ENCODE measurements at regions not wholly inside any gene's neighbourhood (a gene's known extent, or its start where the extent isn't known, plus 50 kb on each side); places are given as distances from the start of the nearest gene placed in this dataset.

DNA sequence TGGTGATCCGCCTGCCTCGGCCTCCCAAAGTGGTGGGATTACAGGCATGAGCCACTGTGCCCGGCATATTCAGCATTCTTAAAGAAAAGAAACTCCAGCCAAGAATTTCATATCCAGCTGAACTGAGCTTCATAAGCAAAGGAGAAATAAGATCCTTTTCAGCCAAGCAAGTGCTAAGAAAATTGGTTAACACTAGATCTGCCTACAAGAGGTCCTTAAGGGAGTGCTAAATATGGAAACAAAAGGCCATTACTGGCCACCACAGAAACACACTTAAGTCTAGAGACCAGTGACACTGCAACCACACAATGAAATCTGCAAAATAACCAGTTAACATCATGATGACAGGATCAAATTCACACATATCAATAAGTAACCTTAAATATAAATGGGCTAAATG lies 331.5 kb downstream of the MAN2A1 start:
- H3K4me1 ChIP-seq (ENCODE audit: insufficient read depth, low read length): no peaks in the 10 kb centered on the region
- H3K9ac ChIP-seq (ENCODE audit: low read depth, low read length): no peak overlapping the region
- no peaks in the 10 kb centered on the region for H3K79me2 ChIP-seq (ENCODE audit: insufficient read depth, low read length)
- ATAC-seq (ENCODE audit: insufficient read depth, low read depth) (no peak), DNase-seq (no peak)
- no peak overlapping the region for H2AFZ ChIP-seq (ENCODE audit: low read depth, low read length)
- no peak overlapping the region for H3K4me3 ChIP-seq (ENCODE audit: low read depth in 1 of 2, low read length in 2 of 2)
- no peak overlapping the region for H3K4me2 ChIP-seq (ENCODE audit: insufficient read depth, low read length)
- no peak overlapping the region for H3K27ac ChIP-seq (ENCODE audit: low read length)
- TF ChIP-seq, protein P1, sequence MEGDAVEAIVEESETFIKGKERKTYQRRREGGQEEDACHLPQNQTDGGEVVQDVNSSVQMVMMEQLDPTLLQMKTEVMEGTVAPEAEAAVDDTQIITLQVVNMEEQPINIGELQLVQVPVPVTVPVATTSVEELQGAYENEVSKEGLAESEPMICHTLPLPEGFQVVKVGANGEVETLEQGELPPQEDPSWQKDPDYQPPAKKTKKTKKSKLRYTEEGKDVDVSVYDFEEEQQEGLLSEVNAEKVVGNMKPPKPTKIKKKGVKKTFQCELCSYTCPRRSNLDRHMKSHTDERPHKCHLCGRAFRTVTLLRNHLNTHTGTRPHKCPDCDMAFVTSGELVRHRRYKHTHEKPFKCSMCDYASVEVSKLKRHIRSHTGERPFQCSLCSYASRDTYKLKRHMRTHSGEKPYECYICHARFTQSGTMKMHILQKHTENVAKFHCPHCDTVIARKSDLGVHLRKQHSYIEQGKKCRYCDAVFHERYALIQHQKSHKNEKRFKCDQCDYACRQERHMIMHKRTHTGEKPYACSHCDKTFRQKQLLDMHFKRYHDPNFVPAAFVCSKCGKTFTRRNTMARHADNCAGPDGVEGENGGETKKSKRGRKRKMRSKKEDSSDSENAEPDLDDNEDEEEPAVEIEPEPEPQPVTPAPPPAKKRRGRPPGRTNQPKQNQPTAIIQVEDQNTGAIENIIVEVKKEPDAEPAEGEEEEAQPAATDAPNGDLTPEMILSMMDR (IDR thresholded peaks at IDR 0.05; ENCODE audit: borderline replicate concordance, extremely low read depth, low read length, poor library complexity, severe bottlenecking): no peak
- no peak for TF ChIP-seq EZH2 (IDR thresholded peaks at IDR 0.05; ENCODE audit: borderline replicate concordance, low read depth, low read length, severe bottlenecking)
- no peaks in the 10 kb centered on the region for H3K27me3 ChIP-seq (ENCODE audit: insufficient read depth, low read length, poor library complexity)
- no peaks in the 10 kb centered on the region for H4K20me1 ChIP-seq (ENCODE audit: insufficient read depth, low read length)
- no peaks in the 10 kb centered on the region for H3K9me3 ChIP-seq (ENCODE audit: insufficient read depth, low read length, severe bottlenecking)
- H3K36me3 ChIP-seq (ENCODE audit: insufficient read depth, low read length): no peaks in the 10 kb centered on the region

DNA sequence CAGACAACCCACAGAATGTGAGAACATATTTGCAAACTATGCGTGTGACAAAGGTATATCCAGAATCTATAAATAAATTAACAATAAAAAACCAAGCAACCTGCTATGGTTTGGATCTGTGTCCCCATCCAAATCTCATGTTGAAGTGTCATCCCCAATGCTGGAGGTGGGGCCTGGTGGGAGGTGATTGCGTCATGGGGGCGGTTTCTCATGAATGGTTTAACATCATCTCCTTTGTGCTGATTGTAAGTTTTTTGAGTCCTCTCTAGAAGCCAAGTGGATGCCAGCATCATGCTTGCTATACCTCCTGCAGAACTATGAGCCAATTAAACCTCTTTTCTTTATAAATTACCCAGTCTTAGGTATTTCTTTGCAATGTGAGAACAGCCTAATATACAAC lies 335.4 kb downstream of the MAN2A1 start:
- no peaks in the 10 kb centered on the region for H3K36me3 ChIP-seq (ENCODE audit: insufficient read depth, low read length)
- no peaks in the 10 kb centered on the region for H4K20me1 ChIP-seq (ENCODE audit: insufficient read depth, low read length)
- no peak overlapping the region for H3K4me2 ChIP-seq (ENCODE audit: insufficient read depth, low read length)
- peaks cover 7% of the 10 kb centered on the region; the same call in 1 of the 2 replicates for H3K4me1 ChIP-seq (ENCODE audit: insufficient read depth, low read length)
- H3K27ac ChIP-seq (ENCODE audit: low read length): no peak overlapping the region
- ATAC-seq (ENCODE audit: insufficient read depth, low read depth): no peak
- no peaks in the 10 kb centered on the region for H3K27me3 ChIP-seq (ENCODE audit: insufficient read depth, low read length, poor library complexity)
- no peak overlapping the region for H3K9ac ChIP-seq (ENCODE audit: low read depth, low read length)
- DNase-seq: no peak
- H2AFZ ChIP-seq (ENCODE audit: low read depth, low read length): no peak overlapping the region
- TF ChIP-seq, protein P1 (IDR thresholded peaks at IDR 0.05; ENCODE audit: borderline replicate concordance, extremely low read depth, low read length, poor library complexity, severe bottlenecking): no peak
- no peak for TF ChIP-seq EZH2 (IDR thresholded peaks at IDR 0.05; ENCODE audit: borderline replicate concordance, low read depth, low read length, severe bottlenecking)
- no peaks in the 10 kb centered on the region for H3K79me2 ChIP-seq (ENCODE audit: insufficient read depth, low read length)
- H3K4me3 ChIP-seq (ENCODE audit: low read depth in 1 of 2, low read length in 2 of 2): no peak overlapping the region
- H3K9me3 ChIP-seq (ENCODE audit: insufficient read depth, low read length, severe bottlenecking): no peaks in the 10 kb centered on the region

DNA sequence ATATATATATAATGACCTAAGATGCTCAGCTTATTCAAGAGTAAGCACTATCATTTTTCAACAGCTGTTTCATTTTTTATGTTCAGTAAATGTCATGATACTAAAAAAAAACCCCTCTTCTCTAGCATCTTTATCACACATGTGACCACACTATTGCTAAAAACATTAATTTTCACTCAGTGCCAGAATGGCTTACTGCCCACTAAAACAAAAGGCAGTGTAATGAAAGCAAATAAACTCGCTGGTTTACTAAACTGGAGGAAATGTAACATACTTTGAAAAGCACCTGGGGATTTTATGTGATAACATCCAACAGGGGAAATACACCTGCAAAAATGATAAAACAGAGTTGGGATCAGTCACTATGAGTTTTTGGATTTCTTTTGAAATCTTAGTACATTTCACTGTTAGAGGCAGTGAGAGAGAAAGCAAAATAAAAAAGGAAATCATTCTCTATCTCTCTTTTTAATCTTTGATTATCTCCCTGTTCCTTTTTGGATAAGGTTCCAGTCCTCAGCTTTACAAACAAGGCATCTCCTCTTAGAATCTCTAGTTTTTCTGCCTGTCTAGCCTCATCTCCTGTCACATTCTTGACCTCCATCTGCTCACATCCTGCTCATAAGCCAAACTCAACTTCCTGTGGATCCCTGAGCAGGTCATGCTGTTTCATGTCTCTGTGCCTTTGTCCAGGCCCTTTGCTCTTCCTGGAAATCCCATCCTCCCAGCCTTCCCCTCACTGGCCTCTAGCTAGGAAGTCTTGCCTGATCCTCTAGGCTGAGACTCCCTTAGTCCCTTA lies 338.0 kb downstream of the MAN2A1 start:
- Histone ChIP-seq H3K9me3 (ENCODE audit: insufficient read depth, low read length, severe bottlenecking) (no peaks in the 10 kb centered on the region), H3K36me3 (ENCODE audit: insufficient read depth, low read length) (no peaks in the 10 kb centered on the region), H3K27ac (ENCODE audit: low read length) (no peak overlapping the region), H3K4me1 (ENCODE audit: insufficient read depth, low read length) (peaks cover 18% of the 10 kb centered on the region), H3K9ac (ENCODE audit: low read depth, low read length) (no peak overlapping the region), H4K20me1 (ENCODE audit: insufficient read depth, low read length) (no peaks in the 10 kb centered on the region), H3K4me2 (ENCODE audit: insufficient read depth, low read length) (no peak overlapping the region), H3K79me2 (ENCODE audit: insufficient read depth, low read length) (no peaks in the 10 kb centered on the region), H2AFZ (ENCODE audit: low read depth, low read length) (no peak overlapping the region), H3K4me3 (ENCODE audit: low read depth in 1 of 2, low read length in 2 of 2) (no peak overlapping the region), H3K27me3 (ENCODE audit: insufficient read depth, low read length, poor library complexity) (no peaks in the 10 kb centered on the region)
- no peak for DNase-seq
- no peak for TF ChIP-seq EZH2 (IDR thresholded peaks at IDR 0.05; ENCODE audit: borderline replicate concordance, low read depth, low read length, severe bottlenecking)
- TF ChIP-seq, protein P1 (IDR thresholded peaks at IDR 0.05; ENCODE audit: borderline replicate concordance, extremely low read depth, low read length, poor library complexity, severe bottlenecking): no peak
- ATAC-seq (ENCODE audit: insufficient read depth, low read depth): peak; percentile 51; the same call in 1 of the 3 replicates

Measured in DND-41 (cell line).